PC-3 (cell line): ENCODE measurements at regions not wholly inside any gene's neighbourhood (a gene's known extent, or its start where the extent isn't known, plus 50 kb on each side); places are given as distances from the start of the nearest gene placed in this dataset.

Source experiments
- EZH2 ChIP-seq: fragments of 300-600 bp; sonication (generic); IDR thresholded peaks from one replicate; pipeline ENCODE4 v1.6.1; 2017; ENCODE audit warnings: antibody characterized with exemption, mild to moderate bottlenecking, low read length; ENCODE audit not compliant: unreplicated experiment
- TF ChIP-seq, protein P1 (sequence below): fragments of 300-600 bp; sonication (generic); conservative IDR thresholded peaks from 2 replicates; pipeline ENCODE4 v1.5.1; 2017; ENCODE audit warnings: antibody characterized with exemption, low read depth, mild to moderate bottlenecking, low read length

DNA sequence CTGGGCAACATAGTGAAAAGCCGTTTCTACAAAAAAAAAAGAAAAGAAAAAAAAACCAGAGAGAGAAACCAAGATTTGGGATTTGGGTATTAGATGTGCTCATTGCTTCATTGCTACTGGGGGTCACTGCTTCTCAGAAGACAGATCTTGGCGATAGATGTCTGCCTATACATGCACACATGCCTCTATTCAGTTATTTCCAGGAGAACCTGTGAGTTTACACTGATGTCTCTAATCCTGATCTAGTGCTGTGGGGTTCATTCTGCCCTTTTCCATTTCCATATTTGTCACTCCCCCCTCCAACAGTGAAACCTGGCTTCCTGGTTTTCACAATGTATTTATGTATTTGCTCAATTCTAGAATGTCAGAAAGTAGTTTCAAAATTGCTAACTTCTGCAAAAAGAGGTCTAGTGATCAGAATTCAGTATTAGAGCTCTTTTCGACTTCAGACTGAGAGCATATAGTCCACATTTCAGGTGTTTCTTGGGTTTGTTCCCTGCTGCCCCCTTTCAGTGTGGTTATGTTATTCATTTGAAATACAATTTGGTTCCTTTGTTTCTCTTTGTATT lies 111.0 kb downstream of the SLC25A47 start:
- TF ChIP-seq, protein P1, sequence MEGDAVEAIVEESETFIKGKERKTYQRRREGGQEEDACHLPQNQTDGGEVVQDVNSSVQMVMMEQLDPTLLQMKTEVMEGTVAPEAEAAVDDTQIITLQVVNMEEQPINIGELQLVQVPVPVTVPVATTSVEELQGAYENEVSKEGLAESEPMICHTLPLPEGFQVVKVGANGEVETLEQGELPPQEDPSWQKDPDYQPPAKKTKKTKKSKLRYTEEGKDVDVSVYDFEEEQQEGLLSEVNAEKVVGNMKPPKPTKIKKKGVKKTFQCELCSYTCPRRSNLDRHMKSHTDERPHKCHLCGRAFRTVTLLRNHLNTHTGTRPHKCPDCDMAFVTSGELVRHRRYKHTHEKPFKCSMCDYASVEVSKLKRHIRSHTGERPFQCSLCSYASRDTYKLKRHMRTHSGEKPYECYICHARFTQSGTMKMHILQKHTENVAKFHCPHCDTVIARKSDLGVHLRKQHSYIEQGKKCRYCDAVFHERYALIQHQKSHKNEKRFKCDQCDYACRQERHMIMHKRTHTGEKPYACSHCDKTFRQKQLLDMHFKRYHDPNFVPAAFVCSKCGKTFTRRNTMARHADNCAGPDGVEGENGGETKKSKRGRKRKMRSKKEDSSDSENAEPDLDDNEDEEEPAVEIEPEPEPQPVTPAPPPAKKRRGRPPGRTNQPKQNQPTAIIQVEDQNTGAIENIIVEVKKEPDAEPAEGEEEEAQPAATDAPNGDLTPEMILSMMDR = no peak
- TF ChIP-seq EZH2 = no peak
